NCI-H748 (cell line): ENCODE measurements at regions not wholly inside any gene's neighbourhood (a gene's known extent, or its start where the extent isn't known, plus 50 kb on each side); places are given as distances from the start of the nearest gene placed in this dataset.
A peak's percentile ranks its signal among the peaks of the same experiment; 100 is the strongest.

ENCODE experiments used
- DNase-seq: peaks from one replicate; lab custom pipeline; 2025; ENCODE audit not compliant: unreplicated experiment; lab: John Stamatoyannopoulos, UW

GRCh38 chr6:104575536-104575935 is 284.2 kb downstream of the HACE1 start:
- DNase-seq: no peak

GRCh38 chr6:104574135-104574750 is 285.5 kb downstream of the HACE1 start:
- DNase-seq: no peak

GRCh38 chr6:104573350-104573749 is 286.4 kb downstream of the HACE1 start:
- DNase-seq: no peak

GRCh38 chr6:104572901-104573300 is 286.8 kb downstream of the HACE1 start:
- no peak for DNase-seq

DNA sequence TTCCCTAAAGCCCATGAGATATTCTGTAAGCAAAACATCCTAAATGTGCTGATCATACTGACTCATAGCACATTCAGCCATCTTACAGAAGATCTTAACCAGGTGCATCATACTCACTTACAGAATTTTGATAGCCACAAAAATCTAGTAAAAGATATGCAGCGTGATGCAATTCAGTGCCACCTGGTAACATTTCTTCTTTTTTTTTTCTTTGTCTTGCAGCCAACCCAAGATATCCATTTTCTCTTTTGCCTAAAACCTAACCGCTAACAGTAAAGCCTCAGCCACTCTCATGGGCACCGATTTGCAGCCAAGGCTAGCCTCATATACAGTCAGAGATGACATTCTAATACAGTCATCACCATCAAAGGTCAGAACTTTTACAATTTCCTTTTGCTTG is 293.3 kb downstream of the HACE1 start:
- no peak for DNase-seq

DNA sequence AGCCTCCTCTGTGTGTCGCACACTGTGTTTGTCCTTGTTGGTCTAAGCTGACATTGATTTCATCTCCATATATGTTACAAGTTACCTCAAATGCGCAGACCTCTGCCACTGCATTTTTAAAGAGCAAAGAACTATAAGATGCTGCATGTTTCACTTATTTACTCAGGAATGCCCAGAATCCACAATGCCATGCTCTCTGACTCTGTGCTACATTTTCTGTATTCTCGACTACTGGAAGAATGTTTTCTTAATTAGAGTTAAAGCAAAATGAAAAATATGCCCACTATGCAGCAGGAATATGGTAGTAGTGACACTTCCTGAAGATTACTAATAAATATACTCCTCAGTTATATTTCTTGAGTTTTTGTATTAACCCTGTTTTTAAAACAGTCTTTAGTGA is 296.4 kb downstream of the HACE1 start:
- no peak for DNase-seq

- DNase-seq: no peak
These were observed 300.1 kb downstream of the HACE1 start for GRCh38 chr6:104559435-104560202.

- no peak for DNase-seq
These were observed 301.0 kb downstream of the HACE1 start for GRCh38 chr6:104558746-104559145.

DNA sequence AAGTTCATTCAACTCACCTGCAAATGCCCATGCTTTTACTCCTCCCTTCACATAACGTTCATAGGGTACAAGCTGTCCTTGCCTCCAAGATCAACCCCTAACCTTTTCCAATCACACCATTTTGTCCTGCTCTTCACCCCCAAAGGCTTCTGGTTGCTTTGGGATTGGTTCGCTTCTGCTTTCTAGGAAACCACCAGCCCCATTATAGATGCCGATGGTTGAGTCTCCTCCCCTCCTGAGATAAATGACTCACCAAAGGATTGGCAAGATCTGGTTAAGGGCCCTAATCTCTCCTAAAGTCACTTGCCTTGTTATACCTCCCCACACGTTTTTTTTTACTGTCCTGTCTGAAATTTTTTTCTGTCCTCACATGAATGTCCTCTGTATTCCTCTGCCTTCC is 311.4 kb downstream of the HACE1 start:
- no peak for DNase-seq

DNA sequence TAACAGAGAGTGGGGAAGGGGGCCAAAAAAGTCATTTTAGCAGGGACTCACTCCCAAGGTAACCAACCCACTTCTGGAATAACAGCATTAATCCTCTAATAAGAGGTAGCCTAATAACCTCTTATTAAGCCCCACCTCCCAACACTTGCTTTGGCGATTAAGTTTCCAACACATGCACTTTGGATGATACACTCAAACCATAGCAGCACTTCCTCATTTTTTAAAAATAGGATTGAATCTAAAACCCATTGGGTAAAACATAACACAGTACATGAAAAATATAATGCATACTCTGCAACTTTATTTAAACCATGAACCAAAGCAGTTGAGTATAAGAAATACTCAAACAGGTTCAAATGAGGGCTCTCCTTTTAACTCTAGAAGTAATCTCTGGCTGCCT is 318.3 kb downstream of the HACE1 start:
- DNase-seq: no peak

DNA sequence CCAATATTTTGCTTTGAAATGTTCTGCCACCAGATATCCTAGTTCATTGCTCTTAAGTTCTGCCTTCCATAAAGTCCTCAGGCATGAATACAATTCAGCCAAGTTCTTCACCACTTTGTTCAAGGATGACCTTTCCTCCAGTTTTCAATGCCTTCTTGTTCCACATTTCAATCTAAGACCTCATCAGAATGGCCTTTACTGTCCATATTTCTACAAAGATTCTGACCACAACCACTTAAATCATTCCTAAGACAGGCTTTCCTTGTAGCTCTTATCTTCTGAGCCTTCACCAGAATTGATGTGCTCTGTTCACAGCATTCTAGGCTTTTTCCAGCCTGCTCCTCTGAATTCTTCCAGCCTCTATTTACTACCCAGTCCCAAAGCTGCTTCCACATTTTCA is 319.0 kb downstream of the HACE1 start:
- no peak for DNase-seq

GRCh38 chr6:104539173-104539572 is 320.5 kb downstream of the HACE1 start:
- no peak for DNase-seq

DNA sequence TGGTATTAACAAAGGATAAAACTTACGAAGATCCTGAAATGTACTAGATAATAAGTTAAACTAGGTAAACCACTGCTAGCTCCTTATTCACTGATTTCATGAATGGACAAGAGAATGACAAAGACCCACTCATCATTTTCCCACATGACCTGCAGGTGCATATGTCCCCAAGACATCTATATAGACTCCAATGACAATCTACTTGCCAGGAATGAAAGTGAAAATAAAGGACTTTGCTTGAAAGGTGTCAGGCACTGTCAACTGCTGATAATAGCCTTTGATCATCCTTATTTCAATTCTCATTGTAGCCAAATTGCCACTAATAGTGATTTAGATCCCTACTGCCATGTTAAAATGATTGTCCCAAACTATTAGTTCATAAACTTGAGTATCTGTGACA is 321.8 kb downstream of the HACE1 start:
- DNase-seq: no peak

- no peak for DNase-seq
These were observed 322.5 kb downstream of the HACE1 start for GRCh38 chr6:104537180-104537579.

DNA sequence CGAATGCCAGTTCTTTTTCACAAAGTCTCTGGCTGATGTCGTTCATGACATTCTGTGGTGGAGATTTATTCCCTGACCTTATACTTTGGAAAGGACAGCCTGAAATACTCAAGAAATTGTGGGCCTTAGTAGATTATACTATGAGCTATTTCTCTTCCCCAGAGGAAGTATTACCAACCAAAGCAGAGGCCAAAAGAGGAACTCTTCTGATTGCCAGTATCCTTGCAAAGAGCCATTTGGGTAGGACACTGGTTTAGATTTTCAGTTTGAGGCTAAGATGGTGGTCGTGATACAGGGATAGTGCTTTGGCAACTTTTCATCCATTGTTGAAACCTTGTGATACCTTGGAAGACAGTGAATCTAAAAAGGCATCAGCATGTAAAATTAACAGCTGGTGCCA is 327.3 kb downstream of the HACE1 start:
- no peak for DNase-seq

DNA sequence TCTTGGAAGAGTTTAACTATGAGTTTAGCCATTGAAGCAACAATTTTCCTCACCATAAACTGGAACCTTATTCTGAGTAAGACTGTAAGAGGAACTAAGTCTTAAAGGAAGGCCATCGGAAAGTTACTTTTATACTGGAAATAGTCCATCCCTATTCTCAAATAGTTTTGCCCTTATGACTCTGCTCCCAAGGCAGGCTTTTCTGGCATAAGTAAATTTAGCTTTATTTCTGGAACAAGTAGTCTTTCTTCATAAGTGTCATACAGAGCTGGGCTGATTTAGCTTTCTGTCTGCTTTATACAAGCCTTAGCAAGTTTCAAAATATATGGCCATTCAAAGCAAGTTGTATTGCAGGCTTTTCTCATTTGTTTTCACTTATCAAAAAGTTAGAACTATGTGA is 328.1 kb downstream of the HACE1 start:
- DNase-seq: no peak

DNA sequence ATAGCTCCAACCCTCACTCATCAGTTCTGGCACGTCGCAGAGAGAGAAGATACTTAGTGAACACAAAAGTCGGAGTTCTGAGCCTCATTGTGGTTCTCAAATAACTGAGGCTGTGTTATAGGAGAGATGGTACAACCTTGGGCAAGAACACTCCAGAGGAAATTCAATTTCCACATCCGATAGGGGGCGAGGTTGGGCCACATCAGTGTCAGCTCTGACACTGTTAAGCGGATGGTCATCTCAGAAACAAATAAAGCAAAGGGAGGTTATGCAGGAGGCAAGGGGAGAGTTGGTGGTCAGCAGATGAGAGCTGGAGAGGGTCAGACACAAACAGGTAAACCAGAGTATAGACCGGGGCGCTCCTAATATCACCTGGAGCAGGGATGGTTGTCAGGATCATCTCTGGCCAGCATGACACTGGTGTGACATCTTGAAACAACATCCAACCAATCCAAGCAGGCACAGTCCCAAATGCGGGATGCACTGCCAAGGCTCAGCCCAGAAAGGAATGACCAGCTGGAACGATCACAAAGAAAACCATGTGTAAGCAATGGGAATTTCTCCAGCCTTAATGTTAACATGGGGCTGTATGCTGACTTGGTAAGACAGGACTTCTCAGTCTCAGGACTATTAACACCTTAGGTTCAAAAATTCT is 331.8 kb downstream of the HACE1 start:
- DNase-seq: peak; percentile 71

GRCh38 chr6:104527311-104527710 is 332.4 kb downstream of the HACE1 start:
- no peak for DNase-seq

- peak; percentile 72 for DNase-seq
These were observed 333.3 kb downstream of the HACE1 start for GRCh38 chr6:104526376-104526775.

DNA sequence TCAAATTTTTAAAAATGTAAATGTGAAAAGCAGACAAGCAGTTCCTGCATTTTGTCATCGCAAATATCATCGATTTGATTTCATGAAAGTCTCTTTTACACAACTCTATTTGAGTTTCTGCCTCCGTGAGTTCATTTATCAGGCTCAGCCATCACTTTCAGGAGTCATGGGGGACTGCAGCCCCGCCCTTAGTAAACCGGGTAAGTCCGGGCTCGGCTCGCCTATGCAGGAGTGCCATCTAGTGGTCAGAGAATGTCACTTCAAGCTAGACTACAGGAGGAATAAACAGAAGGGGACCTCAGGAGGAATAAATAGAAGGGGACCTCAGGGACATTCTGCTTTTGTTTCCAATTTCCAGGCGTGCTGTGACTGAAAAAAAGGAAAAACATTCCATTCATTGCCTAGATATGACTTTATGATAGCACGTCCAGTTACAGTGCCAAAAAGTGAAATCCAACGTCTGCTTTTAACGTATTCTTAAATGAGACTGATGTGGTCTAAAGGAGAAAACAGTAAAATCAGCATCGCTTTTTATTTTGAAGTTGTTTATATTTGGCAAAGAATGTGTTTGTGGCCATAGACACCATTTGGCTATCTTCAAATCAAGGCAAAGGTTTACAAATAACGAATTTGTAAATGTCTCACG is 333.9 kb downstream of the HACE1 start:
- DNase-seq: peak; percentile 88

- DNase-seq: no peak
These were observed 337.2 kb downstream of the HACE1 start for GRCh38 chr6:104522533-104522932.

DNA sequence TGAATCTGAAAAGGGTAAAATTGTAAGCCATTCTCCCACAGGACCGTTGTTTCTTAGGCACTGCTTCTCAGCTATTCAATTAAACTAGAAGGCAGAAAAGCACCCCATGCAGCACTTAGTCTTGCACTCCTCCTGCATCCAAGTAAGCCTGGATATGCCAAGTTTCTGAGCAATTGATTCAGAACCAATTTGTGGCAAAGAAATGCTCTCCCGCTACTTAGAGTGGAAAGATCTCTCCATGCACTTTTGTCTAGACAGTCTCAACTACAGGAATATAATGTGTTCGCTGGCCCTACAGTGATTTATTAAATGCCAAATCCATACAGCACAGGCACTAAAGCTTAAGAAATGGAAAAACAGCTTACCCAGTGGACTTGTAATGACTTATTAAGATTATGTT is 338.5 kb downstream of the HACE1 start:
- no peak for DNase-seq
